GM18861 (cell line): ENCODE measurements at regions not wholly inside any gene's neighbourhood (a gene's known extent, or its start where the extent isn't known, plus 50 kb on each side); places are given as distances from the start of the nearest gene placed in this dataset.

Experiments used
- ATAC-seq: cut with Tn5 transposase; IDR thresholded peaks from one replicate; pipeline ENCODE4 v1.9.1; 2021; ENCODE audit not compliant: unreplicated experiment

- no peak for ATAC-seq
These were observed 58.0 kb upstream of the ITPRID1 start for GRCh38 chr7:31455844-31456243.

- no peak for ATAC-seq
These were observed 57.1 kb upstream of the ITPRID1 start for GRCh38 chr7:31456646-31457368.

GRCh38 chr7:31457551-31457950, 56.3 kb upstream of the ITPRID1 start:
- no peak for ATAC-seq

DNA sequence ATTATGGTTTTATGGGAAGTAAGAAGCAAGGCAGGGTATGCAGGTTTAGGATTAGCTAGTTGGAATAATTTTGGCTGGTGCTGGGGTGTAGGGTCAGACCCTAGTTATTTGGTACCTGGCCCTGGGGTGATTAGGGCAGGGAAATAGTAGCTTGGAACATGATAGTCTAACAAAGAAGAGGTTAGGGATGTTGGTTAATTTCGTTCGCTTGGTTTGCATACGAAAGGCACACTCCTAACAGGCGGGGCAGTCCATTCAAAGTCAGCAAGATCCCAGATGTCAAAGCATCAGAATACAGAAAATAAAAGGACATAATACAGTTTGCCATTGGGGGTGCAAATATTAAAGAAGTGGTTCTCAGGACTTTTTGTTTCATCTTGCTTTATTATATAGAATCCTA, 55.7 kb upstream of the ITPRID1 start:
- ATAC-seq, result no peak

- no peak for ATAC-seq
These were observed 51.3 kb upstream of the ITPRID1 start for GRCh38 chr7:31462636-31463035.
